Mesenchymal stem cell (in vitro differentiated cells and primary cell): ENCODE measurements at regions not wholly inside any gene's neighbourhood (a gene's known extent, or its start where the extent isn't known, plus 50 kb on each side); places are given as distances from the start of the nearest gene placed in this dataset.

Experiments
- DNase-seq: peaks from one replicate; pipeline ENCODE4 v3.0.0-alpha.2; 2013
- H2AFZ ChIP-seq: one replicate; pipeline ENCODE4 v1.6.1; 2013; ENCODE audit warnings: low read depth, mild to moderate bottlenecking, control low read depth, inconsistent platforms, low read length, moderate library complexity
- H2AK5ac ChIP-seq: 2 replicates; pipeline ENCODE4 v1.6.1; 2013; ENCODE audit warnings: low read length, moderate library complexity, mild to moderate bottlenecking, inconsistent platforms; ENCODE audit not compliant: severe bottlenecking
- H2BK120ac ChIP-seq: one replicate; pipeline ENCODE4 v1.6.1; 2013; ENCODE audit warnings: low read depth, mild to moderate bottlenecking, inconsistent platforms, low read length, moderate library complexity
- H2BK12ac ChIP-seq, 2 experiments: one replicate each; pipeline ENCODE4 v1.6.1; 2013; ENCODE audit warnings: inconsistent platforms in 2 of 2, low read length in 2 of 2, mild to moderate bottlenecking in 2 of 2, moderate library complexity in 2 of 2, control low read depth in 1 of 2
- H2BK15ac ChIP-seq: one replicate; pipeline ENCODE4 v1.6.1; 2013; ENCODE audit warnings: mild to moderate bottlenecking, low read depth, inconsistent platforms; ENCODE audit not compliant: poor library complexity, severe bottlenecking
- H2BK5ac ChIP-seq: 2 replicates; pipeline ENCODE4 v1.6.1; 2013; ENCODE audit warnings: low read depth, mild to moderate bottlenecking, low read length, control low read depth, inconsistent platforms; ENCODE audit not compliant: poor library complexity, severe bottlenecking
- H3K14ac ChIP-seq, 2 experiments: one replicate each; pipeline ENCODE4 v1.6.1; 2013; ENCODE audit warnings: inconsistent platforms in 2 of 2, low read length in 2 of 2, control low read depth in 1 of 2, mild to moderate bottlenecking in 1 of 2, moderate library complexity in 1 of 2
- H3K18ac ChIP-seq, 2 experiments: one replicate each; pipeline ENCODE4 v1.6.1; 2013; ENCODE audit warnings: inconsistent platforms in 2 of 2, low read length in 2 of 2, control low read depth in 1 of 2, low read depth in 1 of 2, mild to moderate bottlenecking in 1 of 2
- H3K23ac ChIP-seq, 2 experiments: one replicate each; pipeline ENCODE4 v1.6.1; 2013; ENCODE audit warnings: inconsistent platforms in 2 of 2, low read length in 2 of 2, mild to moderate bottlenecking in 2 of 2, moderate library complexity in 2 of 2, control low read depth in 1 of 2
- H3K27ac ChIP-seq: 2 replicates; pipeline ENCODE4 v1.5.1; 2013; ENCODE audit warnings: mild to moderate bottlenecking, moderate library complexity, low read length, control low read depth, inconsistent platforms; ENCODE audit not compliant: poor library complexity, severe bottlenecking
- H3K27me3 ChIP-seq, 2 experiments: 2 replicates each; pipeline versions ENCODE4 v1.6.1 to v1.7.0; 2013; ENCODE audit warnings: low read length in 2 of 2, mild to moderate bottlenecking in 2 of 2, moderate library complexity in 2 of 2, control low read depth in 1 of 2, inconsistent platforms in 1 of 2; ENCODE audit not compliant: control insufficient read depth in 1 of 2, insufficient read depth in 1 of 2
- H3K36me3 ChIP-seq, 2 experiments: 2 replicates each; pipeline versions ENCODE4 v1.6.1 to v1.7.0; 2013; ENCODE audit warnings: low read length in 2 of 2, control low read depth in 1 of 2, inconsistent platforms in 1 of 2, low read depth in 1 of 2, mild to moderate bottlenecking in 1 of 2; ENCODE audit not compliant: insufficient read depth in 2 of 2, control insufficient read depth in 1 of 2
- H3K4ac ChIP-seq, 2 experiments: one replicate each; pipeline ENCODE4 v1.6.1; 2013; ENCODE audit warnings: inconsistent platforms in 2 of 2, low read length in 2 of 2, mild to moderate bottlenecking in 2 of 2, moderate library complexity in 2 of 2, control low read depth in 1 of 2, low read depth in 1 of 2
- H3K4me1 ChIP-seq: 2 replicates; pipeline ENCODE4 v1.6.1; 2013; ENCODE audit warnings: low read depth, low read length, control low read depth; ENCODE audit not compliant: control insufficient read depth, insufficient read depth
- H3K4me2 ChIP-seq: 2 replicates; pipeline ENCODE4 v1.6.1; 2013; ENCODE audit warnings: low read length, mild to moderate bottlenecking, inconsistent platforms; ENCODE audit not compliant: poor library complexity, severe bottlenecking
- H3K4me3 ChIP-seq, 2 experiments: 2 replicates each; pipeline versions ENCODE4 v1.5.1 to v1.7.0; 2013; ENCODE audit warnings: low read length in 2 of 2, mild to moderate bottlenecking in 2 of 2, control low read depth in 1 of 2, low read depth in 1 of 2; ENCODE audit not compliant: insufficient read depth in 1 of 2
- H3K79me1 ChIP-seq: replicated peaks from 2 replicates; pipeline ENCODE4 v1.6.1; 2013; ENCODE audit warnings: mild to moderate bottlenecking, control low read depth, low read length, inconsistent platforms; ENCODE audit not compliant: poor library complexity, severe bottlenecking
- H3K9ac ChIP-seq: 2 replicates; pipeline ENCODE4 v1.7.0; 2013; ENCODE audit warnings: mild to moderate bottlenecking, low read length, moderate library complexity
- H3K9me3 ChIP-seq: 2 replicates; pipeline ENCODE4 v1.7.0; 2013; ENCODE audit warnings: mild to moderate bottlenecking, low read length; ENCODE audit not compliant: control insufficient read depth
- H4K8ac ChIP-seq: one replicate; pipeline ENCODE4 v1.6.1; 2013; ENCODE audit warnings: inconsistent platforms, mild to moderate bottlenecking, low read length, moderate library complexity
- H4K91ac ChIP-seq: one replicate; pipeline ENCODE4 v1.6.1; 2013; ENCODE audit warnings: mild to moderate bottlenecking, low read length, inconsistent platforms
- WGBS: methylation state at CpG from one replicate; pipeline ENCODE4 v1.1.7; 2013; ENCODE audit warnings: mixed read lengths; 5-methylcytosine and 5-hydroxymethylcytosine counted together

DNA sequence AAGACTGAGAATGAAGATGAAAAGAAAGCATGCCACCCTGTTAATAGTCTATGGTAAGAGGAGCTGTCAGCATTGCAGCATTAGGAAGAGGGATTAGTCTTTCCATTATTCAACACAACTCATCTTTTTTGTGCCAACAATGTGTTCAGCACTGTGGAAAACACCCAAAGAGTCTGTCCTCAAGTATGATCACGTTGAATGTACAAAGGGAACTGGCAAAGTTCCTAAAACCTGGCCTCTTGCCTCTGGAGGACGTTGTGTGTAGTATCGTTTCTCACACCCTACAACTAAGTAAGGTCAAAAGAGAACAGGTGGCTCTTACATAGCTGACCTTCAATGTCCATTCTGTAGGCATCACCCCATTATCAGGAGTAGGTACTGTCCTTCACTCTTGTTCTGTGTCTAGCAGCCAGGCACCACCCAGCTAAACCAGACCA is 147.9 kb upstream of the THBS1 start:
- no peak overlapping the region for H3K4me3 ChIP-seq
- no peak overlapping the region for H2BK5ac ChIP-seq
- no peaks in the 10 kb centered on the region for H3K9me3 ChIP-seq
- H2AFZ ChIP-seq, result no peak overlapping the region
- no peak overlapping the region for H2AK5ac ChIP-seq
- H3K23ac ChIP-seq, result no peak overlapping the region
- H3K79me1 ChIP-seq, result no peaks in the 10 kb centered on the region
- H3K36me3 ChIP-seq, result no peaks in the 10 kb centered on the region
- no peak overlapping the region for H2BK12ac ChIP-seq
- no peak overlapping the region for H3K27ac ChIP-seq
- H2BK15ac ChIP-seq, result no peak overlapping the region
- H3K4me1 ChIP-seq, result no peaks in the 10 kb centered on the region
- no peak overlapping the region for H2BK120ac ChIP-seq
- no peak overlapping the region for H4K91ac ChIP-seq
- no peaks in the 10 kb centered on the region for H3K27me3 ChIP-seq
- no peak overlapping the region for H3K14ac ChIP-seq
- H3K4me2 ChIP-seq, result no peak overlapping the region
- no peak overlapping the region for H3K18ac ChIP-seq
- no peak overlapping the region for H3K4ac ChIP-seq
- no peak overlapping the region for H3K9ac ChIP-seq
- WGBS, result 81% methylated on average over 3 of the region's 3 CpGs
- no peak overlapping the region for H4K8ac ChIP-seq
- DNase-seq, result no peak

DNA sequence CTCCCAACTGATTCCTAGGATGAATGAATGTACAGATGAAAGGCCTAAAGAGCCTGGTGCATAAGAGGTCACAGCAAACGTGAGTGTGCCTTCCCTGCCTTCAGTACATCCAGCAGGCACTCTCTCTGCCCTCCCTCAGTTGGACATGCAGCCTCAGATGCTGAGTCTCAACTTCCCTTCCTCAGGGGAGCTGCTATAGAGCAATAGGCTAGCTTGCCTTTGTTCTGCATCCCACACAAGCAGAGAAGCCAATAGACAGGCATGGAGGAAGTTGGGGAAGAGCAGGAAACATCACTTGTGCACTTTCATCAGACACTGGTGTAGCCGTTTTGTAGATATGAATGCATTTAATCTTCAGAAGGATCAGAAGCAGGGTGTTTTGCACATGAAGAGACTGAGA is 147.5 kb upstream of the THBS1 start:
- no peak overlapping the region for H3K9ac ChIP-seq
- H3K36me3 ChIP-seq, result no peaks in the 10 kb centered on the region
- no peak overlapping the region for H4K8ac ChIP-seq
- no peaks in the 10 kb centered on the region for H3K4me1 ChIP-seq
- 85% methylated on average over 2 of the region's 2 CpGs for WGBS
- H2BK120ac ChIP-seq, result no peak overlapping the region
- H3K4ac ChIP-seq, result no peak overlapping the region
- no peak overlapping the region for H3K4me3 ChIP-seq
- H3K27ac ChIP-seq, result no peak overlapping the region
- H2BK5ac ChIP-seq, result no peak overlapping the region
- H3K4me2 ChIP-seq, result no peak overlapping the region
- no peak for DNase-seq
- no peak overlapping the region for H2AK5ac ChIP-seq
- no peaks in the 10 kb centered on the region for H3K79me1 ChIP-seq
- H3K9me3 ChIP-seq, result no peaks in the 10 kb centered on the region
- no peak overlapping the region for H4K91ac ChIP-seq
- no peak overlapping the region for H2BK15ac ChIP-seq
- no peak overlapping the region for H3K14ac ChIP-seq
- no peak overlapping the region for H3K23ac ChIP-seq
- no peak overlapping the region for H2AFZ ChIP-seq
- no peaks in the 10 kb centered on the region for H3K27me3 ChIP-seq
- H2BK12ac ChIP-seq, result no peak overlapping the region
- no peak overlapping the region for H3K18ac ChIP-seq

DNA sequence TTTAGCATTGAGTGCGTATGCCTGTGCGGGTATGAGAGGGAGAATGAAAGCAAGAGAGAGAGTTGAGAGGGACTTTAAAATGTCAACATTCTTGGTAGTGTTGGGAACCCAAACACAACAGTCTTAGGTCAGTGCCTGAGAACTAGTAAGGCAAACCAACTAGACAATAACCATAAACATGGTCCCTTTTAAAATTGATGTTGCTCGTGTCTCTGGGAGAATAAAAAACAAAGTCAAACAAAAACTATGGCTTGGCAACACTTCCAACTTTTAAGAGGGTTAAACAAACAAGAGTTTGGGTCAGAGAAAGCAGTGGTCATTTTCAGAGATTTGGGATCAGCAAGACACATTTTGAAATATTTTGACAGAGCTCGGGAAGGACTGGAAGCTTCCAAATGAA is 146.7 kb upstream of the THBS1 start:
- WGBS, result no CpG with 5 or more reads among the region's 4 CpGs
- Histone ChIP-seq H3K9me3 (no peaks in the 10 kb centered on the region), H3K23ac (no peak overlapping the region), H2AFZ (no peak overlapping the region), H3K4me3 (no peak overlapping the region), H2BK15ac (no peak overlapping the region), H4K8ac (no peak overlapping the region), H2BK12ac (no peak overlapping the region), H3K4me2 (no peak overlapping the region), H3K27me3 (no peaks in the 10 kb centered on the region), H3K79me1 (no peaks in the 10 kb centered on the region), H3K27ac (no peak overlapping the region), H2BK5ac (no peak overlapping the region), H4K91ac (no peak overlapping the region), H2AK5ac (no peak overlapping the region), H3K4me1 (no peaks in the 10 kb centered on the region), H2BK120ac (no peak overlapping the region), H3K18ac (no peak overlapping the region), H3K4ac (no peak overlapping the region), H3K9ac (no peak overlapping the region), H3K36me3 (no peaks in the 10 kb centered on the region), H3K14ac (no peak overlapping the region)
- no peak for DNase-seq

- H2BK12ac ChIP-seq, result peak overlapping the region in 1 of 2 experiments; percentile 64
- H4K8ac ChIP-seq, result no peak overlapping the region
- no peak overlapping the region for H3K23ac ChIP-seq
- H3K79me1 ChIP-seq, result no peaks in the 10 kb centered on the region
- no peaks in the 10 kb centered on the region for H3K36me3 ChIP-seq
- DNase-seq, result no peak
- H2BK120ac ChIP-seq, result no peak overlapping the region
- H3K9ac ChIP-seq, result no peak overlapping the region
- no peak overlapping the region for H2BK15ac ChIP-seq
- H3K9me3 ChIP-seq, result no peaks in the 10 kb centered on the region
- 64% methylated on average over 5 of the region's 5 CpGs for WGBS
- H4K91ac ChIP-seq, result no peak overlapping the region
- H3K4me2 ChIP-seq, result no peak overlapping the region
- H3K14ac ChIP-seq, result no peak overlapping the region
- H2BK5ac ChIP-seq, result no peak overlapping the region
- H2AK5ac ChIP-seq, result no peak overlapping the region
- H3K4me3 ChIP-seq, result no peak overlapping the region
- H3K4ac ChIP-seq, result no peak overlapping the region
- no peaks in the 10 kb centered on the region for H3K27me3 ChIP-seq
- H3K27ac ChIP-seq, result no peak overlapping the region
- no peaks in the 10 kb centered on the region for H3K4me1 ChIP-seq
- H2AFZ ChIP-seq, result no peak overlapping the region
- H3K18ac ChIP-seq, result no peak overlapping the region
Measured at GRCh38 chr15:39434751-39435238, 146.1 kb upstream of the THBS1 start.
